Right lobe of liver (tissue), 4 donors: ENCODE measurements at regions not wholly inside any gene's neighbourhood (a gene's known extent, or its start where the extent isn't known, plus 50 kb on each side); places are given as distances from the start of the nearest gene placed in this dataset.

Experiments
- CTCF ChIP-seq, 4 donors: fragments of 200-600 bp in 3 of 4; fragments of 450-650 bp in 1 of 4; IDR thresholded peaks; one replicate each; pipeline versions ENCODE4 v1.5.1 to v1.8.0; 2016 to 2022; ENCODE audit warnings: antibody characterized with exemption in 4 of 4, mild to moderate bottlenecking in 2 of 4
- POLR2A ChIP-seq: fragments of 450-650 bp; IDR thresholded peaks from one replicate; pipeline ENCODE4 v1.6.1; 2017; ENCODE audit warnings: antibody characterized with exemption, mild to moderate bottlenecking
- donor health status: DM: no; HTN: no; CAD: no.
- donor health status: DM: no; HTN: no; CAD: no.
- donor health status: DM: no; HTN: yes; CAD: no.

GRCh38 chr20:12375967-12376366 is 458.3 kb downstream of the BTBD3 start:
- TF ChIP-seq CTCF (IDR thresholded peaks at IDR 0.05) (no peak), POLR2A (no peak)
